ENCODE measurements at regions not wholly inside any gene's neighbourhood (a gene's known extent, or its start where the extent isn't known, plus 50 kb on each side); places are given as distances from the start of the nearest gene placed in this dataset.

- Histone ChIP-seq H3K4me1 (ENCODE audit: insufficient read depth, low read length, severe bottlenecking) (peaks cover 48% of the 10 kb centered on the region), H3K27ac (ENCODE audit: low read depth, low read length, poor library complexity, severe bottlenecking) (peak overlapping the region; percentile 90), H3K4me3 (ENCODE audit: low read depth, low read length, poor library complexity, severe bottlenecking) (peak overlapping the region; percentile 19), H4K20me1 (ENCODE audit: insufficient read depth, low read length) (no peaks in the 10 kb centered on the region), H3K4me2 (ENCODE audit: low read length) (peak overlapping the region; percentile 51), H3K9ac (ENCODE audit: low read length) (peak overlapping the region; percentile 31), H3K36me3 (ENCODE audit: insufficient read depth, low read length) (no peaks in the 10 kb centered on the region), H3K79me2 (ENCODE audit: insufficient read depth, low read length) (no peaks in the 10 kb centered on the region), H2AFZ (ENCODE audit: low read length) (no peak overlapping the region), H3F3A (ENCODE audit: insufficient read depth, low read length) (no peaks in the 10 kb centered on the region), H3K27me3 (ENCODE audit: insufficient read depth, low read length) (no peaks in the 10 kb centered on the region), H3K9me3 (ENCODE audit: low read length) (no peaks in the 10 kb centered on the region), H3K9me2 (ENCODE audit: low read depth, low read length) (no peaks in the 10 kb centered on the region)
- TF ChIP-seq EZH2 (IDR thresholded peaks at IDR 0.05; ENCODE audit: borderline replicate concordance, low read length), result no peak
- TF ChIP-seq CTCF (IDR thresholded peaks at IDR 0.05; ENCODE audit: low read length), result no peak
Measured at GRCh38 chr1:234926264-234926558, 202.4 kb downstream of the TOMM20 start.

DNA sequence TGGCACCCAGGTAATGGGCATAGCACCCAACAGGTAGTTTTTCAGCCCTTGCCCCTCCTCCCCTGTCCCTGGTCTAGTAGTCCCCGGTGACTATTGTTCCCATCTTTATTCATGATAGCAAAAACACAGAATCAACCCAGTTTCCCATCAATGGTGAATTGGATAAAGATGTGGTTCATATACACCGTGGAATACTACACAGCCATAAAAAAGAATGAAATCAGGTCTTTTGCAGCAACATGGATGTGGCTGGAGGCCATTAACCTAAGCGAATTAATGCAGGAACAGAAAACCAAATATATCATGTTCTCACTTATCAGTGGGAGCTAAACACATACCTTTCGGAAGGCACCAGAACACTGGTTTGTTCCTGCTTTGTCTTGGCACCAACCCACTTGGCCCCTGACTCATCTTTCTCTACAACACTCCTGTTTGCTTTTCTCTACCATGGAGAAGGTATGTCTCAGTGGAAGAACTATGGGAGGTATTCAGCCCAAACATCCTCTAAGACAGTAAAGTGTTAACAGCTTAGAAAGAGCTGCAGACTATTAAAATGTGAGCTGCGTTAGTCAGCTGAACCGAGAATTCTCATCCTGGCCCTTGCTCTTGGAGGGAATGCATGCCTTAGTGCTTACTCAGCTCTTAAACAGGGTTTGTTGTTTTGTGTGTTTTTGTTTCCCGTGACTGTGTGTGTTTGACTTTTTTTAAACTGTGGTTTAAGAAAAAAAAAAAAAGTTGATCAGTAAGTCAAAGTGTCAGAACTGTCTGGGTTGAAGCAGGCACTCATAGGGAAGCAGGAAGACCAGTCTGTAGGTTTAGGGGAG is 203.0 kb downstream of the TOMM20 start:
- TF ChIP-seq CTCF (IDR thresholded peaks at IDR 0.05; ENCODE audit: low read length) (no peak), EZH2 (IDR thresholded peaks at IDR 0.05; ENCODE audit: borderline replicate concordance, low read length) (no peak)
- Histone ChIP-seq H3K36me3 (ENCODE audit: insufficient read depth, low read length) (no peaks in the 10 kb centered on the region), H3K9ac (ENCODE audit: low read length) (peak overlapping the region; percentile 31), H3K27me3 (ENCODE audit: insufficient read depth, low read length) (no peaks in the 10 kb centered on the region), H4K20me1 (ENCODE audit: insufficient read depth, low read length) (no peaks in the 10 kb centered on the region), H3K9me3 (ENCODE audit: low read length) (no peaks in the 10 kb centered on the region), H3K27ac (ENCODE audit: low read depth, low read length, poor library complexity, severe bottlenecking) (peak overlapping the region; percentile 90), H2AFZ (ENCODE audit: low read length) (no peak overlapping the region), H3K9me2 (ENCODE audit: low read depth, low read length) (no peaks in the 10 kb centered on the region), H3K4me2 (ENCODE audit: low read length) (peak overlapping the region; percentile 51), H3K4me1 (ENCODE audit: insufficient read depth, low read length, severe bottlenecking) (peaks cover 48% of the 10 kb centered on the region), H3K4me3 (ENCODE audit: low read depth, low read length, poor library complexity, severe bottlenecking) (peak overlapping the region; percentile 19), H3K79me2 (ENCODE audit: insufficient read depth, low read length) (no peaks in the 10 kb centered on the region), H3F3A (ENCODE audit: insufficient read depth, low read length) (no peaks in the 10 kb centered on the region)

- Histone ChIP-seq H3K9me2 (ENCODE audit: low read depth, low read length) (no peaks in the 10 kb centered on the region), H3K4me3 (ENCODE audit: low read depth, low read length, poor library complexity, severe bottlenecking) (no peak overlapping the region), H3K9me3 (ENCODE audit: low read length) (no peaks in the 10 kb centered on the region), H4K20me1 (ENCODE audit: insufficient read depth, low read length) (no peaks in the 10 kb centered on the region), H3K27ac (ENCODE audit: low read depth, low read length, poor library complexity, severe bottlenecking) (peak overlapping the region; percentile 90), H3K36me3 (ENCODE audit: insufficient read depth, low read length) (no peaks in the 10 kb centered on the region), H3F3A (ENCODE audit: insufficient read depth, low read length) (no peaks in the 10 kb centered on the region), H3K9ac (ENCODE audit: low read length) (no peak overlapping the region), H2AFZ (ENCODE audit: low read length) (0 out of 2 replicates have a peak overlapping the region, but pooled peaks have one; percentile 60), H3K4me2 (ENCODE audit: low read length) (peak overlapping the region; percentile 7; the same call in 1 of the 2 replicates), H3K79me2 (ENCODE audit: insufficient read depth, low read length) (no peaks in the 10 kb centered on the region), H3K4me1 (ENCODE audit: insufficient read depth, low read length, severe bottlenecking) (peaks cover 48% of the 10 kb centered on the region), H3K27me3 (ENCODE audit: insufficient read depth, low read length) (no peaks in the 10 kb centered on the region)
- TF ChIP-seq CTCF (IDR thresholded peaks at IDR 0.05; ENCODE audit: low read length) (no peak), EZH2 (IDR thresholded peaks at IDR 0.05; ENCODE audit: borderline replicate concordance, low read length) (no peak)
Measured at GRCh38 chr1:234924450-234925355, 203.9 kb downstream of the TOMM20 start.
